ENCODE measurements at regions not wholly inside any gene's neighbourhood (a gene's known extent, or its start where the extent isn't known, plus 50 kb on each side); places are given as distances from the start of the nearest gene placed in this dataset.

- Histone ChIP-seq H3K36me3 (ENCODE audit: control insufficient read depth, insufficient read depth, low read length) (no peaks in the 10 kb centered on the region), H3K27ac (ENCODE audit: low read length) (no peak overlapping the region), H3K27me3 (ENCODE audit: control insufficient read depth, insufficient read depth, low read length) (no peaks in the 10 kb centered on the region), H3K4me3 (ENCODE audit: low read depth in 2 of 2, low read length in 2 of 2) (no peak overlapping the region), H3K4me1 (ENCODE audit: control insufficient read depth, insufficient read depth, low read length) (no peaks in the 10 kb centered on the region), H3K9me3 (ENCODE audit: control insufficient read depth, insufficient read depth, low read depth, low read length) (no peaks in the 10 kb centered on the region)
- no peak for TF ChIP-seq REST (IDR thresholded peaks at IDR 0.05; ENCODE audit: insufficient read depth in 1 of 2, low read depth in 2 of 2, low read length in 1 of 2)
- TF ChIP-seq SIN3A (IDR thresholded peaks at IDR 0.05; ENCODE audit: borderline replicate concordance, insufficient read depth, low read depth, low read length) = no peak
- no peak for TF ChIP-seq POLR2AphosphoS5 (IDR thresholded peaks at IDR 0.05; ENCODE audit: low read depth, low read length)
- no peak for TF ChIP-seq CTCF (IDR thresholded peaks at IDR 0.05)
- TF ChIP-seq TCF7L2 (IDR thresholded peaks at IDR 0.05; ENCODE audit: low read depth, low read length) = no peak
- in situ Hi-C loops (cut with HindIII; ENCODE audit: low pct_unique_long_range_greater_than_20kb, low sequenced_read_pairs) (no loop called here), intact Hi-C loops (cut with micrococcal nuclease; ENCODE audit: unreplicated experiment) (no loop called here)
- ChIA-PET POLR2A (no interaction called here), CTCF (no interaction called here)
- ATAC-seq (no peak), DNase-seq (ENCODE audit: low read depth, low spot score) (no peak)
- BruUV-seq (replicated peaks) = no TSS peak
Observed at GRCh38 chr12:20259786-20260185, 108.6 kb upstream of the PDE3A start.

- no peak overlapping the region for H3K4me3 ChIP-seq (ENCODE audit: low read depth in 2 of 2, low read length in 2 of 2)
- H3K27me3 ChIP-seq (ENCODE audit: control insufficient read depth, insufficient read depth, low read length) = no peaks in the 10 kb centered on the region
- no peaks in the 10 kb centered on the region for H3K4me1 ChIP-seq (ENCODE audit: control insufficient read depth, insufficient read depth, low read length)
- TF ChIP-seq TCF7L2 (IDR thresholded peaks at IDR 0.05; ENCODE audit: low read depth, low read length) (no peak), SIN3A (IDR thresholded peaks at IDR 0.05; ENCODE audit: borderline replicate concordance, insufficient read depth, low read depth, low read length) (no peak), REST (IDR thresholded peaks at IDR 0.05; ENCODE audit: insufficient read depth in 1 of 2, low read depth in 2 of 2, low read length in 1 of 2) (no peak), CTCF (IDR thresholded peaks at IDR 0.05) (no peak), POLR2AphosphoS5 (IDR thresholded peaks at IDR 0.05; ENCODE audit: low read depth, low read length) (no peak)
- POLR2A ChIA-PET = no interaction called here
- CTCF ChIA-PET = no interaction called here
- DNase-seq (ENCODE audit: low read depth, low spot score) (no peak), ATAC-seq (no peak)
- no peaks in the 10 kb centered on the region for H3K9me3 ChIP-seq (ENCODE audit: control insufficient read depth, insufficient read depth, low read depth, low read length)
- in situ Hi-C loops (cut with HindIII; ENCODE audit: low pct_unique_long_range_greater_than_20kb, low sequenced_read_pairs) (no loop called here), intact Hi-C loops (cut with micrococcal nuclease; ENCODE audit: unreplicated experiment) (no loop called here)
- H3K36me3 ChIP-seq (ENCODE audit: control insufficient read depth, insufficient read depth, low read length) = no peaks in the 10 kb centered on the region
- no TSS peak for BruUV-seq (replicated peaks)
- H3K27ac ChIP-seq (ENCODE audit: low read length) = no peak overlapping the region
Observed at GRCh38 chr12:20260851-20261250, 107.5 kb upstream of the PDE3A start.
